OCI-LY3 (cell line): ENCODE measurements at regions not wholly inside any gene's neighbourhood (a gene's known extent, or its start where the extent isn't known, plus 50 kb on each side); places are given as distances from the start of the nearest gene placed in this dataset.

ENCODE experiments used
- H2AFZ ChIP-seq: fragments of 200-600, 300-600 bp; shearing (Covaris generic); 2 replicates; pipeline ENCODE4 v1.6.0; 2014; ENCODE audit warnings: antibody characterized with exemption, low read depth, low read length
- H3K27ac ChIP-seq: fragments of 200-600, 300-600 bp; sonication (generic); 2 replicates; pipeline ENCODE4 v1.5.1; 2014; ENCODE audit warnings: mild to moderate bottlenecking, low read length, moderate library complexity, mixed read lengths
- H3K27me3 ChIP-seq: fragments of 200-600, 300-600 bp; sonication (generic); 2 replicates; pipeline ENCODE4 v1.6.1; 2014; ENCODE audit warnings: low read depth, low read length, mixed read lengths
- H3K36me3 ChIP-seq: fragments of 200-600, 300-600 bp; sonication (generic); replicated peaks from 2 replicates; pipeline ENCODE3; 2014; ENCODE audit warnings: low read depth, low read length, mixed read lengths
- H3K4me1 ChIP-seq: fragments of 300-600, 200-600 bp; sonication (generic); 2 replicates; pipeline ENCODE4 v1.6.1; 2014; ENCODE audit warnings: low read length, mixed read lengths
- H3K4me2 ChIP-seq: fragments of 200-600, 300-600 bp; sonication (generic); 2 replicates; pipeline ENCODE4 v1.6.1; 2014; ENCODE audit warnings: low read length, mixed read lengths
- H3K4me3 ChIP-seq: fragments of 300-600, 200-600 bp; sonication (generic); 2 replicates; pipeline ENCODE4 v1.5.1; 2014; ENCODE audit warnings: antibody characterized with exemption, mild to moderate bottlenecking, low read length, moderate library complexity
- H3K79me2 ChIP-seq: fragments of 300-600, 200-600 bp; shearing (Covaris generic); 2 replicates; pipeline ENCODE4 v1.6.1; 2014; ENCODE audit warnings: mild to moderate bottlenecking, low read length, mixed read lengths
- H3K9ac ChIP-seq: fragments of 300-600, 200-600 bp; shearing (Covaris generic); 2 replicates; pipeline ENCODE4 v1.6.0; 2014; ENCODE audit warnings: mild to moderate bottlenecking, low read length, moderate library complexity
- H3K9me3 ChIP-seq: fragments of 200-600, 300-600 bp; shearing (Covaris generic); 2 replicates; pipeline ENCODE4 v1.6.1; 2014; ENCODE audit warnings: low read length, mixed read lengths; ENCODE audit not compliant: insufficient read depth
- H4K20me1 ChIP-seq: fragments of 200-600, 300-600 bp; sonication (generic); 2 replicates; pipeline ENCODE4 v1.6.1; 2016; ENCODE audit warnings: low read length, mixed read lengths; ENCODE audit not compliant: insufficient read depth
- EZH2phosphoT487 ChIP-seq: fragments of 200-600 bp; shearing (Covaris generic); IDR thresholded peaks from 2 replicates; pipeline ENCODE4 v1.6.1; 2018; ENCODE audit warnings: antibody characterized with exemption, mixed run types, low read depth
- TF ChIP-seq, protein P1 (sequence below): fragments of 200-600, 300-600 bp; sonication (generic); IDR thresholded peaks from 2 replicates; pipeline ENCODE4 v1.5.1; 2014; ENCODE audit warnings: antibody characterized with exemption, low read length, low read depth

DNA sequence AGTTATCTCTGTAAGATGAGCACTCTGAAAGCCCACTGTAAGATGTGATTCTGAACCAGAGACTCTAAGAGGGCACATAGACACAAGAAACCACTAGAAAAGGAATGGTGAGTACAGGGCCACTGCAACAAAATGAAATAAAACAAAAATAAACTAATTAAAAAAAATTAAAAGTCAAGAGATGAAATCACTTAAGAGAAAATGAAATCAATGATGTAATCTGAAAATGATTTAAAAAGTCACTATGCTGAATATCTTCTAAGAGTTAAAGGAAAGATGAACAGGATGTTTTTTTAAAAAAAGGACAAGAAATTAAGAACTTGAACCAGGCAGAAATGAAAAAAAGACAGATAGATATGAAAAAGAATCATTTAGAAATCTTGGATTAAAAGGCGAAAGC, 110.6 kb upstream of the OLIG2 start:
- no peaks in the 10 kb centered on the region for H3K79me2 ChIP-seq
- no peaks in the 10 kb centered on the region for H3K36me3 ChIP-seq
- H3K4me3 ChIP-seq: no peak overlapping the region
- no peak overlapping the region for H3K9ac ChIP-seq
- no peaks in the 10 kb centered on the region for H3K9me3 ChIP-seq
- no peak overlapping the region for H3K27ac ChIP-seq
- TF ChIP-seq EZH2phosphoT487: no peak
- TF ChIP-seq, protein P1, sequence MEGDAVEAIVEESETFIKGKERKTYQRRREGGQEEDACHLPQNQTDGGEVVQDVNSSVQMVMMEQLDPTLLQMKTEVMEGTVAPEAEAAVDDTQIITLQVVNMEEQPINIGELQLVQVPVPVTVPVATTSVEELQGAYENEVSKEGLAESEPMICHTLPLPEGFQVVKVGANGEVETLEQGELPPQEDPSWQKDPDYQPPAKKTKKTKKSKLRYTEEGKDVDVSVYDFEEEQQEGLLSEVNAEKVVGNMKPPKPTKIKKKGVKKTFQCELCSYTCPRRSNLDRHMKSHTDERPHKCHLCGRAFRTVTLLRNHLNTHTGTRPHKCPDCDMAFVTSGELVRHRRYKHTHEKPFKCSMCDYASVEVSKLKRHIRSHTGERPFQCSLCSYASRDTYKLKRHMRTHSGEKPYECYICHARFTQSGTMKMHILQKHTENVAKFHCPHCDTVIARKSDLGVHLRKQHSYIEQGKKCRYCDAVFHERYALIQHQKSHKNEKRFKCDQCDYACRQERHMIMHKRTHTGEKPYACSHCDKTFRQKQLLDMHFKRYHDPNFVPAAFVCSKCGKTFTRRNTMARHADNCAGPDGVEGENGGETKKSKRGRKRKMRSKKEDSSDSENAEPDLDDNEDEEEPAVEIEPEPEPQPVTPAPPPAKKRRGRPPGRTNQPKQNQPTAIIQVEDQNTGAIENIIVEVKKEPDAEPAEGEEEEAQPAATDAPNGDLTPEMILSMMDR: no peak
- no peaks in the 10 kb centered on the region for H3K4me1 ChIP-seq
- H4K20me1 ChIP-seq: no peaks in the 10 kb centered on the region
- no peak overlapping the region for H3K4me2 ChIP-seq
- no peak overlapping the region for H2AFZ ChIP-seq
- 0 out of 2 replicates have a peak, but pooled peaks cover 3% of the 10 kb centered on the region for H3K27me3 ChIP-seq

DNA sequence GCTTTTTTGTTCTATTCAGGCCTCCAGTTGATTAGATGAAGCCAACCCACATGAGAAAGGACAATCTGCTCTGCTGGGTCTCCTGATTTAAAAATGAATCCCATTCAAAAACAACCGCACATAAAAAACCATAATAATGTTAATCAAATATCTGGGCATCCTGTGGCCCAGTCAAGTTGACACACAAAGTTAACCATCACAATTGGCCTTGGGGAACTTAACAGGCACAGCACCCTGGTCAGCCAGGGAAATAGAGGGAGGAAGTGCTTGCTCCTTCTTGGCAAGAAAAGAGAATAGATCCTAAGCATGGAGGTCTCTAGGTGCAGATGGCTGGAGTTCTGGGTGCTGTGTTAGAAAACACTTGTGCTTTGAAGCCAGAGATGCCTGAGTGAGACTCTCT, 109.6 kb upstream of the OLIG2 start:
- H3K27ac ChIP-seq: no peak overlapping the region
- no peak for TF ChIP-seq EZH2phosphoT487
- TF ChIP-seq, protein P1: no peak
- no peak overlapping the region for H2AFZ ChIP-seq
- no peaks in the 10 kb centered on the region for H3K79me2 ChIP-seq
- H4K20me1 ChIP-seq: no peaks in the 10 kb centered on the region
- no peak overlapping the region for H3K4me3 ChIP-seq
- H3K36me3 ChIP-seq: no peaks in the 10 kb centered on the region
- H3K27me3 ChIP-seq: 0 out of 2 replicates have a peak, but pooled peaks cover 3% of the 10 kb centered on the region
- H3K9ac ChIP-seq: no peak overlapping the region
- no peaks in the 10 kb centered on the region for H3K4me1 ChIP-seq
- H3K9me3 ChIP-seq: no peaks in the 10 kb centered on the region
- H3K4me2 ChIP-seq: no peak overlapping the region

DNA sequence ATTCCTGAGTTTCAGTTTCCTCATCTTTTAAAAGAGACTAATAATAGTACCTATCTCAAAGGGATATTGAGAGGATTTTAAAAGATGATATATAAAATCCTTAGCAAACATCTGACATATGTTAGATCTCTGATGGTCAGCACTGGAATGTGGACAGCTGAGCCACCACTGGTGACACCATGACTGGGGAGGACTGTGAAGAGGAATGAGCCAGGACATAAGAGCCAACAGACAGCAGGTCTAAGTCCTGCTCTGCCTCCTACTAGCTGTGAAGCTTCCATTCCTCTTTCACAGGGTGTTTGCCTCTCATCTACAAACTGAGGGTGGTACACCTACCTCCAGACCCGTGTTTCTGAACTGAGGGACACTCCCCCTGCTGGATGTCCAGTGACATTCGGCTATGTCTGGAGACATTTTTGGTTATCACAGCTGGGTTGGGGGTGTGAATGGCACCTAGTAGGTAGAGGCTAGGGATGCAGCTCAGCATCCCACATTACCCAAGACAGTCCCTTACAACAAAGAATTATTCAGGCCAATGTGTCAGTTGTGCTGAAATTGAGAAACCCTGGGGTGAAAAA, 109.1 kb upstream of the OLIG2 start:
- H3K27ac ChIP-seq: no peak overlapping the region
- no peak for TF ChIP-seq EZH2phosphoT487
- TF ChIP-seq, protein P1: peak; percentile 43
- no peak overlapping the region for H3K4me3 ChIP-seq
- H4K20me1 ChIP-seq: no peaks in the 10 kb centered on the region
- 0 out of 2 replicates have a peak, but pooled peaks cover 3% of the 10 kb centered on the region for H3K27me3 ChIP-seq
- H3K4me1 ChIP-seq: no peaks in the 10 kb centered on the region
- no peak overlapping the region for H3K9ac ChIP-seq
- no peaks in the 10 kb centered on the region for H3K9me3 ChIP-seq
- no peaks in the 10 kb centered on the region for H3K79me2 ChIP-seq
- no peaks in the 10 kb centered on the region for H3K36me3 ChIP-seq
- H3K4me2 ChIP-seq: no peak overlapping the region
- H2AFZ ChIP-seq: no peak overlapping the region

DNA sequence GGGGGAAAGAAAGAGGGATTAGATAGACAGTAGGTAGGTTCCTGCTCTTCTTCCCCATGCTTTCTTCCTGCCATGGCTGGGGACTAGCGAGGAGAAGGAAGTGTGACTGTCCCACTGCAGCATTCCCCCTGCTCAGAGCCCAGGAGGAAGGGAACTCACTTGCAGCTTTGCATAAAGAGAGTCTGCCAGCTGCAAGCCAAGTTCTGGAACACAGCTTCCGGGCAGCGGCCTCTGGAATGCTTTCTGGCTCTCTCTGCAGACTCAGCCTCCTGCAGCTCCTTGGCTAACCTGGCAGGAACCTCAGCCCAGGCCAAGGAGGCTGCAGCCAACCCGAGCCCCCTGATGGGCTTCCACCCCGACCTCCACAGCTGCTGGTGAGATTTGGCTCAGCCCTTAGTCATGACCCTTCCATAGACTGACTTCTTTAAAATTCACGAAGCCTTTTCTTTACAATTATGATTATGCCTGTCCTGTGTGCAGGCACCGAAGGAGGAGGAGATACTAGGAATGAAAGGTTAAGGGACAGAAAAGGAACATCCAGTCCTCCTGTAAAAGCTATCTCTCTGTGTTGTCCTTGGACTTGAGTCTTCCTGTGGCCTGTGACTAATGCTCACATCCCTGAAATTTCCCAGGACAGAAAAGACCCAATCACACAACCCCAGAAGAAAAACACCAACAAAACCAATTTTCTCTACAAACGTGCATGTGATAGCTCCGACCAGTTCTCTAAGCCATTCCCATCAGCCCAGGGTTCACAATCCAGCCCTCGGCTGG, 108.2 kb upstream of the OLIG2 start:
- no peak overlapping the region for H3K4me2 ChIP-seq

More for the DNA sequence above, 108.2 kb upstream of the OLIG2 start:
- Histone ChIP-seq H4K20me1 (no peaks in the 10 kb centered on the region), H3K9ac (no peak overlapping the region), H3K27me3 (0 out of 2 replicates have a peak, but pooled peaks cover 3% of the 10 kb centered on the region), H3K27ac (no peak overlapping the region), H3K4me1 (no peaks in the 10 kb centered on the region), H3K79me2 (no peaks in the 10 kb centered on the region), H3K9me3 (no peaks in the 10 kb centered on the region), H2AFZ (no peak overlapping the region), H3K4me3 (no peak overlapping the region), H3K36me3 (no peaks in the 10 kb centered on the region)
- no peak for TF ChIP-seq EZH2phosphoT487
- TF ChIP-seq, protein P1: no peak
